WTC11 (cell line): ENCODE measurements at regions not wholly inside any gene's neighbourhood (a gene's known extent, or its start where the extent isn't known, plus 50 kb on each side); places are given as distances from the start of the nearest gene placed in this dataset.

Source experiments
- ATAC-seq: fragments of 200-7000 bp; cut with Tn5 transposase; 2 replicates; pipeline ENCODE4 v1.10.0; 2021; ENCODE audit warnings: mild to moderate bottlenecking, moderate library complexity
- CTCF ChIA-PET: fragments of 300-600 bp; sonication (Branson Sonifier 250); formaldehyde crosslinking; loops from one replicate; lab custom pipeline; 2021; ENCODE audit warnings: antibody characterized with exemption; lab: Charles Lee
- POLR2A ChIA-PET: fragments of 350-600 bp; sonication (Branson Sonifier 250); formaldehyde crosslinking; loops from one replicate; lab custom pipeline; 2021; ENCODE audit warnings: antibody characterized with exemption; lab: Charles Lee
- DNase-seq: peaks from one replicate; pipeline ENCODE4 v3.0.0; 2021; ENCODE audit warnings: low spot score
- H3K27ac Mint-ChIP-seq: 2 replicates; pipeline ENCODE4 v1.8.0; 2021; ENCODE audit warnings: mixed read lengths
- H3K27me3 Mint-ChIP-seq: 2 replicates; pipeline ENCODE4 v1.8.0; 2021; ENCODE audit warnings: low read depth, mild to moderate bottlenecking, moderate library complexity, mixed read lengths
- H3K36me3 Mint-ChIP-seq: 2 replicates; pipeline ENCODE4 v1.8.0; 2021; ENCODE audit warnings: mixed read lengths
- H3K4me1 Mint-ChIP-seq: 2 replicates; pipeline ENCODE4 v1.8.0; 2022; ENCODE audit warnings: mixed read lengths
- H3K4me3 Mint-ChIP-seq: 2 replicates; pipeline ENCODE4 v1.8.0; 2021; ENCODE audit warnings: mild to moderate bottlenecking, moderate library complexity, mixed read lengths
- H3K9me3 Mint-ChIP-seq: 2 replicates; pipeline ENCODE4 v1.8.0; 2021; ENCODE audit warnings: mixed read lengths
- ATF1 ChIP-seq: sonication (generic); formaldehyde crosslinking; IDR thresholded peaks from 2 replicates; pipeline ENCODE4 v1.8.1; 2023; ENCODE audit warnings: mild to moderate bottlenecking, moderate library complexity, missing genetic modification reagents
- ESRRA ChIP-seq: sonication (generic); formaldehyde crosslinking; IDR thresholded peaks from 2 replicates; pipeline ENCODE4 v1.8.1; 2022; ENCODE audit warnings: mild to moderate bottlenecking, missing genetic modification reagents, borderline replicate concordance
- IRF2 ChIP-seq: sonication (generic); formaldehyde crosslinking; IDR thresholded peaks from 2 replicates; pipeline ENCODE4 v1.8.0; 2022; ENCODE audit warnings: low read depth, missing genetic modification reagents, borderline replicate concordance
- MYBL2 ChIP-seq: sonication (generic); formaldehyde crosslinking; IDR thresholded peaks from 2 replicates; pipeline ENCODE4 v1.8.1; 2023; ENCODE audit warnings: mild to moderate bottlenecking, moderate library complexity, missing genetic modification reagents
- NR2C2 ChIP-seq: sonication (generic); formaldehyde crosslinking; IDR thresholded peaks from 2 replicates; pipeline ENCODE4 v1.8.0; 2022; ENCODE audit warnings: mild to moderate bottlenecking, missing genetic modification reagents
- RELA ChIP-seq: sonication (generic); formaldehyde crosslinking; IDR thresholded peaks from 2 replicates; pipeline ENCODE4 v1.8.1; 2022; ENCODE audit warnings: missing genetic modification reagents, mild to moderate bottlenecking, borderline replicate concordance
- SP1 ChIP-seq: sonication (generic); formaldehyde crosslinking; conservative IDR thresholded peaks from 2 replicates; pipeline ENCODE4 v1.8.1; 2022; ENCODE audit warnings: missing genetic modification reagents
- TEAD1 ChIP-seq: sonication (generic); formaldehyde crosslinking; IDR thresholded peaks from 2 replicates; pipeline ENCODE4 v1.8.0; 2022; ENCODE audit warnings: mild to moderate bottlenecking, missing genetic modification reagents
- ZNF121 ChIP-seq: sonication (generic); formaldehyde crosslinking; IDR thresholded peaks from 2 replicates; pipeline ENCODE4 v1.8.0; 2023; ENCODE audit warnings: missing genetic modification reagents
- ZNF423 ChIP-seq: fragments of 250-450 bp; sonication (Bioruptor Pico); IDR thresholded peaks from 2 replicates; pipeline ENCODE4 v2.1.2; 2022; ENCODE audit warnings: mild to moderate bottlenecking, moderate library complexity
- TF ChIP-seq, protein P1 (sequence below): sonication (generic); formaldehyde crosslinking; IDR thresholded peaks from 2 replicates; pipeline ENCODE4 v1.8.0; 2022; ENCODE audit warnings: mild to moderate bottlenecking, missing genetic modification reagents
- TF ChIP-seq, protein P2 (sequence below): sonication (generic); formaldehyde crosslinking; IDR thresholded peaks from 2 replicates; pipeline ENCODE4 v1.8.1; 2022; ENCODE audit warnings: missing genetic modification reagents, borderline replicate concordance
- TF ChIP-seq, protein P3 (sequence below): fragments of 250-450 bp; sonication (Bioruptor Pico); IDR thresholded peaks from 2 replicates; pipeline ENCODE4 v1.9.0; 2021; ENCODE audit warnings: mild to moderate bottlenecking, borderline replicate concordance
- TF ChIP-seq, protein P4 (sequence below): sonication (generic); formaldehyde crosslinking; IDR thresholded peaks from 2 replicates; pipeline ENCODE4 v1.8.0; 2022; ENCODE audit warnings: mild to moderate bottlenecking, missing genetic modification reagents
- TF ChIP-seq, protein P5 (sequence below): sonication (generic); formaldehyde crosslinking; IDR thresholded peaks from 2 replicates; pipeline ENCODE4 v1.8.1; 2022; ENCODE audit warnings: low read depth, mild to moderate bottlenecking, moderate library complexity, missing genetic modification reagents, borderline replicate concordance
- TF ChIP-seq, protein P6 (sequence below): sonication (generic); formaldehyde crosslinking; IDR thresholded peaks from 2 replicates; pipeline ENCODE4 v1.8.1; 2023; ENCODE audit warnings: mild to moderate bottlenecking, missing genetic modification reagents, borderline replicate concordance
- TF ChIP-seq, protein P7 (sequence below): sonication (generic); formaldehyde crosslinking; IDR thresholded peaks from 2 replicates; pipeline ENCODE4 v1.8.1; 2023; ENCODE audit warnings: mild to moderate bottlenecking, missing genetic modification reagents, moderate library complexity

DNA sequence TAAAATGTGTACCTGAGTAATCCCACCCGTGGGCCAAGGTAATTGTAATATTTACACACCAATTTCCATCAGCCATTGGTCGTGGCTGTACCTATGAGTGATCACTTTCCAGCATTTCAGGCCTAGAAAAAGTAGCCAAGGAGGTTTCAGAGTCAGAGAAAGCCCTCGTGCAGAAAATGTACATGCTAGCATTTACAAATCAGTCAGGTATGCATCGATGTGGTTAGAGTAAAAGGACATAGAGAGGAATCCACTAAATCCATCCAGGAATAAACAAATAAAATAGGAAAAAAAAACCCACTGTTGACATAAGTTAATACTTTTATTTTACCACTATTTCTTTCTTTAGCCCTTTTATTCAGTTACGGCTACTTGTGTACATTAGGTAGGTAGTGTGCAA is 256.8 kb downstream of the TRIML1 start (continued):
- TF ChIP-seq, protein P1, sequence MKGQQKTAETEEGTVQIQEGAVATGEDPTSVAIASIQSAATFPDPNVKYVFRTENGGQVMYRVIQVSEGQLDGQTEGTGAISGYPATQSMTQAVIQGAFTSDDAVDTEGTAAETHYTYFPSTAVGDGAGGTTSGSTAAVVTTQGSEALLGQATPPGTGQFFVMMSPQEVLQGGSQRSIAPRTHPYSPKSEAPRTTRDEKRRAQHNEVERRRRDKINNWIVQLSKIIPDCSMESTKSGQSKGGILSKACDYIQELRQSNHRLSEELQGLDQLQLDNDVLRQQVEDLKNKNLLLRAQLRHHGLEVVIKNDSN = no peak
- TF ChIP-seq, protein P2, sequence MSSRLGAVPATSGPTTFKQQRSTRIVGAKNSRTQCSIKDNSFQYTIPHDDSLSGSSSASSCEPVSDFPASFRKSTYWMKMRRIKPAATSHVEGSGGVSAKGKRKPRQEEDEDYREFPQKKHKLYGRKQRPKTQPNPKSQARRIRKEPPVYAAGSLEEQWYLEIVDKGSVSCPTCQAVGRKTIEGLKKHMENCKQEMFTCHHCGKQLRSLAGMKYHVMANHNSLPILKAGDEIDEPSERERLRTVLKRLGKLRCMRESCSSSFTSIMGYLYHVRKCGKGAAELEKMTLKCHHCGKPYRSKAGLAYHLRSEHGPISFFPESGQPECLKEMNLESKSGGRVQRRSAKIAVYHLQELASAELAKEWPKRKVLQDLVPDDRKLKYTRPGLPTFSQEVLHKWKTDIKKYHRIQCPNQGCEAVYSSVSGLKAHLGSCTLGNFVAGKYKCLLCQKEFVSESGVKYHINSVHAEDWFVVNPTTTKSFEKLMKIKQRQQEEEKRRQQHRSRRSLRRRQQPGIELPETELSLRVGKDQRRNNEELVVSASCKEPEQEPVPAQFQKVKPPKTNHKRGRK (CRISPR knock-in tag) = no peak
- TF ChIP-seq NR2C2 (no peak), MYBL2 (CRISPR knock-in tag) (no peak)
- TF ChIP-seq, protein P3, sequence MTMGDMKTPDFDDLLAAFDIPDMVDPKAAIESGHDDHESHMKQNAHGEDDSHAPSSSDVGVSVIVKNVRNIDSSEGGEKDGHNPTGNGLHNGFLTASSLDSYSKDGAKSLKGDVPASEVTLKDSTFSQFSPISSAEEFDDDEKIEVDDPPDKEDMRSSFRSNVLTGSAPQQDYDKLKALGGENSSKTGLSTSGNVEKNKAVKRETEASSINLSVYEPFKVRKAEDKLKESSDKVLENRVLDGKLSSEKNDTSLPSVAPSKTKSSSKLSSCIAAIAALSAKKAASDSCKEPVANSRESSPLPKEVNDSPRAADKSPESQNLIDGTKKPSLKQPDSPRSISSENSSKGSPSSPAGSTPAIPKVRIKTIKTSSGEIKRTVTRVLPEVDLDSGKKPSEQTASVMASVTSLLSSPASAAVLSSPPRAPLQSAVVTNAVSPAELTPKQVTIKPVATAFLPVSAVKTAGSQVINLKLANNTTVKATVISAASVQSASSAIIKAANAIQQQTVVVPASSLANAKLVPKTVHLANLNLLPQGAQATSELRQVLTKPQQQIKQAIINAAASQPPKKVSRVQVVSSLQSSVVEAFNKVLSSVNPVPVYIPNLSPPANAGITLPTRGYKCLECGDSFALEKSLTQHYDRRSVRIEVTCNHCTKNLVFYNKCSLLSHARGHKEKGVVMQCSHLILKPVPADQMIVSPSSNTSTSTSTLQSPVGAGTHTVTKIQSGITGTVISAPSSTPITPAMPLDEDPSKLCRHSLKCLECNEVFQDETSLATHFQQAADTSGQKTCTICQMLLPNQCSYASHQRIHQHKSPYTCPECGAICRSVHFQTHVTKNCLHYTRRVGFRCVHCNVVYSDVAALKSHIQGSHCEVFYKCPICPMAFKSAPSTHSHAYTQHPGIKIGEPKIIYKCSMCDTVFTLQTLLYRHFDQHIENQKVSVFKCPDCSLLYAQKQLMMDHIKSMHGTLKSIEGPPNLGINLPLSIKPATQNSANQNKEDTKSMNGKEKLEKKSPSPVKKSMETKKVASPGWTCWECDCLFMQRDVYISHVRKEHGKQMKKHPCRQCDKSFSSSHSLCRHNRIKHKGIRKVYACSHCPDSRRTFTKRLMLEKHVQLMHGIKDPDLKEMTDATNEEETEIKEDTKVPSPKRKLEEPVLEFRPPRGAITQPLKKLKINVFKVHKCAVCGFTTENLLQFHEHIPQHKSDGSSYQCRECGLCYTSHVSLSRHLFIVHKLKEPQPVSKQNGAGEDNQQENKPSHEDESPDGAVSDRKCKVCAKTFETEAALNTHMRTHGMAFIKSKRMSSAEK = no peak

DNA sequence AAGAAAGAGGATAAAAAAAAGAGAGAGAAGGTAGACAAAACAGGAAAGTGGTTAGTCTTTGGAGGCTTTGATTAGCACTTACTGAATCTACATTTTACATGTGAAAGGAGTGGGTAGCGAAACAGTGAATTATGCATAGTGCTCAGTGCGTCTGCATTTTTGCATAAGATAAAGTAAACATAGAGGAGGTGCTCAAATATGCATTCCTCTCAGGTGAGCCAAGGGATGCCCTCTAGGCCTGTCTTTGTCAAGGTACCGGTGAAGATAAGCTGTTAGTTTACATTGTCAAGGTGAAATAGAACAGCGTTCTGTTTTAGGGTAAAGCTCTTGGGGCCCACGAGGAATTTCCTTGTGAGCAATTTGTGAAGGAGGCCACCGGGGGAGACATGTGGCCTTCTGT is 260.6 kb downstream of the TRIML1 start:
- H3K4me3 Mint-ChIP-seq = no peak overlapping the region
- H3K9me3 Mint-ChIP-seq = no peaks in the 10 kb centered on the region
- DNase-seq (peak; percentile 30), ATAC-seq (peak; percentile 90)
- H3K27ac Mint-ChIP-seq = peak overlapping the region; percentile 99
- H3K27me3 Mint-ChIP-seq = no peaks in the 10 kb centered on the region
- H3K36me3 Mint-ChIP-seq = peaks cover 9% of the 10 kb centered on the region
- POLR2A ChIA-PET = no interaction called here
- CTCF ChIA-PET = interaction anchor here (0.9 to 2.3 kb wide), 4 partner anchors 12 to 58 kb away, joined by 3 to 9 read pairs (median 4); no protein-coding TSS in a partner anchor
- peaks cover 58% of the 10 kb centered on the region for H3K4me1 Mint-ChIP-seq
- TF ChIP-seq ESRRA = no peak
- peak; percentile 97 for TF ChIP-seq TEAD1 (CRISPR knock-in tag)
- TF ChIP-seq, protein P4, sequence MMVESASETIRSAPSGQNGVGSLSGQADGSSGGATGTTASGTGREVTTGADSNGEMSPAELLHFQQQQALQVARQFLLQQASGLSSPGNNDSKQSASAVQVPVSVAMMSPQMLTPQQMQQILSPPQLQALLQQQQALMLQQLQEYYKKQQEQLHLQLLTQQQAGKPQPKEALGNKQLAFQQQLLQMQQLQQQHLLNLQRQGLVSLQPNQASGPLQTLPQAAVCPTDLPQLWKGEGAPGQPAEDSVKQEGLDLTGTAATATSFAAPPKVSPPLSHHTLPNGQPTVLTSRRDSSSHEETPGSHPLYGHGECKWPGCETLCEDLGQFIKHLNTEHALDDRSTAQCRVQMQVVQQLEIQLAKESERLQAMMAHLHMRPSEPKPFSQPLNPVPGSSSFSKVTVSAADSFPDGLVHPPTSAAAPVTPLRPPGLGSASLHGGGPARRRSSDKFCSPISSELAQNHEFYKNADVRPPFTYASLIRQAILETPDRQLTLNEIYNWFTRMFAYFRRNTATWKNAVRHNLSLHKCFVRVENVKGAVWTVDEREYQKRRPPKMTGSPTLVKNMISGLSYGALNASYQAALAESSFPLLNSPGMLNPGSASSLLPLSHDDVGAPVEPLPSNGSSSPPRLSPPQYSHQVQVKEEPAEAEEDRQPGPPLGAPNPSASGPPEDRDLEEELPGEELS (CRISPR knock-in tag) = peak; percentile 93; the same call in 1 of the 2 replicates
- TF ChIP-seq, protein P5, sequence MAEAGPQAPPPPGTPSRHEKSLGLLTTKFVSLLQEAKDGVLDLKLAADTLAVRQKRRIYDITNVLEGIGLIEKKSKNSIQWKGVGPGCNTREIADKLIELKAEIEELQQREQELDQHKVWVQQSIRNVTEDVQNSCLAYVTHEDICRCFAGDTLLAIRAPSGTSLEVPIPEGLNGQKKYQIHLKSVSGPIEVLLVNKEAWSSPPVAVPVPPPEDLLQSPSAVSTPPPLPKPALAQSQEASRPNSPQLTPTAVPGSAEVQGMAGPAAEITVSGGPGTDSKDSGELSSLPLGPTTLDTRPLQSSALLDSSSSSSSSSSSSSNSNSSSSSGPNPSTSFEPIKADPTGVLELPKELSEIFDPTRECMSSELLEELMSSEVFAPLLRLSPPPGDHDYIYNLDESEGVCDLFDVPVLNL = no peak
- TF ChIP-seq, protein P6, sequence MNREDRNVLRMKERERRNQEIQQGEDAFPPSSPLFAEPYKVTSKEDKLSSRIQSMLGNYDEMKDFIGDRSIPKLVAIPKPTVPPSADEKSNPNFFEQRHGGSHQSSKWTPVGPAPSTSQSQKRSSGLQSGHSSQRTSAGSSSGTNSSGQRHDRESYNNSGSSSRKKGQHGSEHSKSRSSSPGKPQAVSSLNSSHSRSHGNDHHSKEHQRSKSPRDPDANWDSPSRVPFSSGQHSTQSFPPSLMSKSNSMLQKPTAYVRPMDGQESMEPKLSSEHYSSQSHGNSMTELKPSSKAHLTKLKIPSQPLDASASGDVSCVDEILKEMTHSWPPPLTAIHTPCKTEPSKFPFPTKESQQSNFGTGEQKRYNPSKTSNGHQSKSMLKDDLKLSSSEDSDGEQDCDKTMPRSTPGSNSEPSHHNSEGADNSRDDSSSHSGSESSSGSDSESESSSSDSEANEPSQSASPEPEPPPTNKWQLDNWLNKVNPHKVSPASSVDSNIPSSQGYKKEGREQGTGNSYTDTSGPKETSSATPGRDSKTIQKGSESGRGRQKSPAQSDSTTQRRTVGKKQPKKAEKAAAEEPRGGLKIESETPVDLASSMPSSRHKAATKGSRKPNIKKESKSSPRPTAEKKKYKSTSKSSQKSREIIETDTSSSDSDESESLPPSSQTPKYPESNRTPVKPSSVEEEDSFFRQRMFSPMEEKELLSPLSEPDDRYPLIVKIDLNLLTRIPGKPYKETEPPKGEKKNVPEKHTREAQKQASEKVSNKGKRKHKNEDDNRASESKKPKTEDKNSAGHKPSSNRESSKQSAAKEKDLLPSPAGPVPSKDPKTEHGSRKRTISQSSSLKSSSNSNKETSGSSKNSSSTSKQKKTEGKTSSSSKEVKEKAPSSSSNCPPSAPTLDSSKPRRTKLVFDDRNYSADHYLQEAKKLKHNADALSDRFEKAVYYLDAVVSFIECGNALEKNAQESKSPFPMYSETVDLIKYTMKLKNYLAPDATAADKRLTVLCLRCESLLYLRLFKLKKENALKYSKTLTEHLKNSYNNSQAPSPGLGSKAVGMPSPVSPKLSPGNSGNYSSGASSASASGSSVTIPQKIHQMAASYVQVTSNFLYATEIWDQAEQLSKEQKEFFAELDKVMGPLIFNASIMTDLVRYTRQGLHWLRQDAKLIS (CRISPR knock-in tag) = no peak
- no peak for TF ChIP-seq RELA (CRISPR knock-in tag)
- no peak for TF ChIP-seq IRF2
- TF ChIP-seq, protein P7, sequence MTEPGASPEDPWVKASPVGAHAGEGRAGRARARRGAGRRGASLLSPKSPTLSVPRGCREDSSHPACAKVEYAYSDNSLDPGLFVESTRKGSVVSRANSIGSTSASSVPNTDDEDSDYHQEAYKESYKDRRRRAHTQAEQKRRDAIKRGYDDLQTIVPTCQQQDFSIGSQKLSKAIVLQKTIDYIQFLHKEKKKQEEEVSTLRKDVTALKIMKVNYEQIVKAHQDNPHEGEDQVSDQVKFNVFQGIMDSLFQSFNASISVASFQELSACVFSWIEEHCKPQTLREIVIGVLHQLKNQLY = no peak
- TF ChIP-seq SP1 (CRISPR knock-in tag) = 0 out of 2 replicates have a peak, but pooled peaks have one; percentile 18
- no peak for TF ChIP-seq ZNF121 (CRISPR knock-in tag)
- no peak for TF ChIP-seq ZNF423
- TF ChIP-seq, protein P3 = no peak
- TF ChIP-seq ATF1 = no peak
